Neutrophil (primary cell): ENCODE measurements at regions not wholly inside any gene's neighbourhood (a gene's known extent, or its start where the extent isn't known, plus 50 kb on each side); places are given as distances from the start of the nearest gene placed in this dataset.

ENCODE experiments used
- H3K27ac ChIP-seq: fragments of 200-600 bp; sonication (generic); 2 replicates; pipeline ENCODE4 v1.5.1; 2016; ENCODE audit warnings: mild to moderate bottlenecking, moderate library complexity
- H3K27me3 ChIP-seq: fragments of 200-600 bp; sonication (generic); 2 replicates; pipeline ENCODE4 v1.6.0; 2016; ENCODE audit warnings: mild to moderate bottlenecking
- H3K36me3 ChIP-seq: fragments of 200-600 bp; sonication (generic); 2 replicates; pipeline ENCODE4 v1.5.1; 2017
- H3K4me1 ChIP-seq, 2 experiments: fragments of 200-600 bp in 1 of 2; sonication (generic) in 1 of 2; 1 replicate in 1 of 2; 2 replicates in 1 of 2; pipeline versions ENCODE4 v1.5.1 to v1.6.1; 2013 to 2016; ENCODE audit warnings: low read depth in 1 of 2, low read length in 1 of 2, mild to moderate bottlenecking in 1 of 2, moderate library complexity in 1 of 2; ENCODE audit not compliant: control insufficient read depth in 1 of 2, insufficient read depth in 1 of 2
- H3K4me3 ChIP-seq, 2 experiments: fragments of 200-600 bp in 1 of 2; sonication (generic) in 1 of 2; 1 replicate in 1 of 2; 2 replicates in 1 of 2; pipeline ENCODE4 v1.5.1; 2013 to 2016; ENCODE audit warnings: low read depth in 1 of 2, low read length in 1 of 2, mild to moderate bottlenecking in 1 of 2, moderate library complexity in 1 of 2
- H3K9me3 ChIP-seq: fragments of 200-600 bp; sonication (generic); 2 replicates; pipeline ENCODE4 v1.5.1; 2016
- CTCF ChIP-seq: fragments of 200-600 bp; sonication (generic); IDR thresholded peaks from 2 replicates; pipeline ENCODE4 v1.5.1; 2016; ENCODE audit warnings: antibody characterized with exemption

GRCh38 chr12:131639270-131639940 is 71.5 kb upstream of the SFSWAP start:
- no peaks in the 10 kb centered on the region for H3K9me3 ChIP-seq

GRCh38 chr12:131640525-131640924 is 70.4 kb upstream of the SFSWAP start:
- TF ChIP-seq CTCF = no peak
- H3K4me1 ChIP-seq = no peaks in the 10 kb centered on the region
- H3K36me3 ChIP-seq = no peaks in the 10 kb centered on the region
- H3K4me3 ChIP-seq = no peak overlapping the region
- no peaks in the 10 kb centered on the region for H3K9me3 ChIP-seq
- no peak overlapping the region for H3K27ac ChIP-seq
- peaks cover 71% of the 10 kb centered on the region for H3K27me3 ChIP-seq

More at GRCh38 chr12:131639270-131639940, 71.5 kb upstream of the SFSWAP start:
- no peaks in the 10 kb centered on the region for H3K36me3 ChIP-seq
- H3K27me3 ChIP-seq = peaks cover 68% of the 10 kb centered on the region
- no peak overlapping the region for H3K27ac ChIP-seq
- H3K4me1 ChIP-seq = no peaks in the 10 kb centered on the region
- TF ChIP-seq CTCF = no peak
- no peak overlapping the region for H3K4me3 ChIP-seq

- TF ChIP-seq CTCF = no peak
- Histone ChIP-seq H3K4me3 (no peak overlapping the region), H3K27ac (no peak overlapping the region), H3K36me3 (no peaks in the 10 kb centered on the region), H3K4me1 (no peaks in the 10 kb centered on the region), H3K27me3 (peaks cover 68% of the 10 kb centered on the region), H3K9me3 (no peaks in the 10 kb centered on the region)
Measured at GRCh38 chr12:131641315-131641714, 69.6 kb upstream of the SFSWAP start.

- no peak for TF ChIP-seq CTCF
- H3K4me1 ChIP-seq = no peaks in the 10 kb centered on the region
- no peaks in the 10 kb centered on the region for H3K36me3 ChIP-seq
- H3K4me3 ChIP-seq = no peak overlapping the region
- H3K9me3 ChIP-seq = no peaks in the 10 kb centered on the region
- H3K27ac ChIP-seq = no peak overlapping the region
- H3K27me3 ChIP-seq = peaks cover 66% of the 10 kb centered on the region
Measured at GRCh38 chr12:131642101-131642540, 68.8 kb upstream of the SFSWAP start.

GRCh38 chr12:131642771-131643170 is 68.1 kb upstream of the SFSWAP start:
- H3K9me3 ChIP-seq = no peaks in the 10 kb centered on the region
- no peak for TF ChIP-seq CTCF

More at GRCh38 chr12:131642771-131643170, 68.1 kb upstream of the SFSWAP start:
- Histone ChIP-seq H3K27me3 (peaks cover 63% of the 10 kb centered on the region), H3K4me1 (no peaks in the 10 kb centered on the region), H3K36me3 (no peaks in the 10 kb centered on the region), H3K4me3 (no peak overlapping the region), H3K27ac (no peak overlapping the region)
